ENCODE measurements at regions not wholly inside any gene's neighbourhood (a gene's known extent, or its start where the extent isn't known, plus 50 kb on each side); places are given as distances from the start of the nearest gene placed in this dataset.

- intact Hi-C loops (cut with micrococcal nuclease): no loop called here
These were observed 134.7 kb upstream of the VEPH1 start for GRCh38 chr3:157637866-157638265.

GRCh38 chr3:157633241-157633640 lies 130.0 kb upstream of the VEPH1 start:
- intact Hi-C loops (cut with micrococcal nuclease): no loop called here

- intact Hi-C loops (cut with micrococcal nuclease): no loop called here
These were observed 128.9 kb upstream of the VEPH1 start for GRCh38 chr3:157632075-157632474.

- intact Hi-C loops (cut with micrococcal nuclease): no loop called here
These were observed 128.3 kb upstream of the VEPH1 start for GRCh38 chr3:157631478-157631877.

- intact Hi-C loops (cut with micrococcal nuclease): no loop called here
These were observed 123.6 kb upstream of the VEPH1 start for GRCh38 chr3:157626817-157627216.

- intact Hi-C loops (cut with micrococcal nuclease): no loop called here
These were observed 121.6 kb upstream of the VEPH1 start for GRCh38 chr3:157624801-157625200.

- intact Hi-C loops (cut with micrococcal nuclease): loop anchor here (1.0 to 10.0 kb wide), 5 partner anchors 694 to 1166 kb away; partner anchors contain the start of gene GFM1
These were observed 115.7 kb upstream of the VEPH1 start for GRCh38 chr3:157618886-157619285.

GRCh38 chr3:157618075-157618760 lies 115.0 kb upstream of the VEPH1 start:
- intact Hi-C loops (cut with micrococcal nuclease): loop anchor here (1.0 to 10.0 kb wide), 5 partner anchors 695 to 1167 kb away; partner anchors contain the start of gene GFM1

GRCh38 chr3:157614896-157615295 lies 111.7 kb upstream of the VEPH1 start:
- intact Hi-C loops (cut with micrococcal nuclease): loop anchor here (5.0 to 10.0 kb wide), 2 partner anchors 1027 to 1170 kb away; partner anchors contain the start of gene GFM1

- intact Hi-C loops (cut with micrococcal nuclease): loop anchor here (10.0 kb wide), 1 partner anchor 1173 kb away; no protein-coding TSS in a partner anchor
These were observed 108.4 kb upstream of the VEPH1 start for GRCh38 chr3:157611536-157612076.

GRCh38 chr3:157610876-157611535 lies 107.8 kb upstream of the VEPH1 start:
- intact Hi-C loops (cut with micrococcal nuclease): loop anchor here (10.0 kb wide), 1 partner anchor 1174 kb away; no protein-coding TSS in a partner anchor

GRCh38 chr3:157607826-157608405 lies 104.7 kb upstream of the VEPH1 start:
- intact Hi-C loops (cut with micrococcal nuclease): no loop called here

GRCh38 chr3:157606852-157607197 lies 103.6 kb upstream of the VEPH1 start:
- intact Hi-C loops (cut with micrococcal nuclease): no loop called here

GRCh38 chr3:157606011-157606851 lies 103.0 kb upstream of the VEPH1 start:
- intact Hi-C loops (cut with micrococcal nuclease): no loop called here

- intact Hi-C loops (cut with micrococcal nuclease): no loop called here
These were observed 102.1 kb upstream of the VEPH1 start for GRCh38 chr3:157605356-157605755.

GRCh38 chr3:157602424-157602823 lies 99.2 kb upstream of the VEPH1 start:
- intact Hi-C loops (cut with micrococcal nuclease): loop anchor here (5.0 kb wide), 1 partner anchor 830 kb away; no protein-coding TSS in a partner anchor

GRCh38 chr3:157595259-157595658 lies 92.0 kb upstream of the VEPH1 start:
- intact Hi-C loops (cut with micrococcal nuclease): no loop called here

GRCh38 chr3:157594413-157594812 lies 91.2 kb upstream of the VEPH1 start:
- intact Hi-C loops (cut with micrococcal nuclease): no loop called here

GRCh38 chr3:157592769-157593168 lies 89.6 kb upstream of the VEPH1 start:
- intact Hi-C loops (cut with micrococcal nuclease): no loop called here

GRCh38 chr3:157590273-157590672 lies 87.1 kb upstream of the VEPH1 start:
- intact Hi-C loops (cut with micrococcal nuclease): no loop called here

- intact Hi-C loops (cut with micrococcal nuclease): no loop called here
These were observed 86.0 kb upstream of the VEPH1 start for GRCh38 chr3:157589211-157589610.
